ENCODE measurements at regions not wholly inside any gene's neighbourhood (a gene's known extent, or its start where the extent isn't known, plus 50 kb on each side); places are given as distances from the start of the nearest gene placed in this dataset.

GRCh38 chr10:118246332-118247295, 95.5 kb downstream of the FAM204A start:
- no peak overlapping the region for H3K4me3 Mint-ChIP-seq

GRCh38 chr10:118243907-118244306, 98.2 kb downstream of the FAM204A start:
- no peak overlapping the region for H3K27ac Mint-ChIP-seq
- H3K4me1 Mint-ChIP-seq (ENCODE audit: low read depth) = no peaks in the 10 kb centered on the region
- H3K36me3 Mint-ChIP-seq (ENCODE audit: low read depth) = no peaks in the 10 kb centered on the region
- intact Hi-C loops (cut with micrococcal nuclease) = no loop called here
- H3K9me3 Mint-ChIP-seq = no peaks in the 10 kb centered on the region
- H3K4me3 Mint-ChIP-seq = no peak overlapping the region
- peaks cover 55% of the 10 kb centered on the region for H3K27me3 Mint-ChIP-seq

More at GRCh38 chr10:118246332-118247295, 95.5 kb downstream of the FAM204A start:
- intact Hi-C loops (cut with micrococcal nuclease) = no loop called here
- H3K9me3 Mint-ChIP-seq = no peaks in the 10 kb centered on the region
- no peak overlapping the region for H3K27ac Mint-ChIP-seq
- no peaks in the 10 kb centered on the region for H3K4me1 Mint-ChIP-seq (ENCODE audit: low read depth)
- peaks cover 59% of the 10 kb centered on the region for H3K27me3 Mint-ChIP-seq
- H3K36me3 Mint-ChIP-seq (ENCODE audit: low read depth) = no peaks in the 10 kb centered on the region

DNA sequence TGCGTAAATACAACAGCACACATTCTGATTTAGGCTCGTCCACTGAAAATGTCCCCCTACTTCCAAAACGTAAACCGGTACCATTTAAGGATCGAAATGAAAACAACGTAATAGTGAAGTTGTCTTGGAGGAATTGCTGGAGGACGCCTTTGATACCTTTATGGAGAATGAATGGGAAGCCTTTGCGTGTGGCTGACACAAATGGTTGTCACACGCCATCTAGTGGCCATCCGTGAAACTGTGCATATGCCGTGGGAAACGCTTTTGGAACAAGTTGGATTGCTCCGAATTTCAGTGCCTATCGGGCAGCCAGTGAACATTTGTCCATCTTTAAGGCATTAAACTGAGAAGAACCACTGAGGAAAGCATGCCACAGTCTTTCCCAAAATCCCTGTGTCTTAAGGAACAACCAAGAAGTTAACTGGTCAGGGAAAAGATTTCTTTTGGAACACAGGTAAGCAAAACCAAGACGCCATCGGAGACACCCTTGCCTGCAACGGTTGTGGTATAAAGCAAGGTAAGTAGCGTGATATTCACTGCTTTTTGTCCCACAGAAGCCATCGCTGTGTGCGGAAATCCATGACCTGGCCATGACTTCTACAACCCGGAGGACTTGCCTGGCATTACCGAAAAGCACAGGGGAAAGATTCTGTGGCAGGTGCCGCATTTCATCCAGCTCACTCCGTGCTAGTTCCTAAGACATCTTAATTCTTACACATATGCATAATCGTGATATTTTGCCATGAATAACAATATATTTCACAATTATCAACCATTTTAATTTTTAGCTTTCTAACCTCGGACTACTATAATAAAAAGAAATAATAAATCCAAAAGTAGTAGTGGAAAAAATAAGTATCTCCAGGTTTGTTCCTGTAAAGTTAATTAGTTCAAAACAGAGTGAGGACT, 100.6 kb downstream of the FAM204A start:
- intact Hi-C loops (cut with micrococcal nuclease) = loop anchor here (1.0 to 2.0 kb wide), 4 partner anchors 381 to 1025 kb away; no protein-coding TSS in a partner anchor
- Mint-ChIP-seq H3K9me3 (no peaks in the 10 kb centered on the region), H3K4me1 (ENCODE audit: low read depth) (no peaks in the 10 kb centered on the region), H3K27ac (no peak overlapping the region), H3K27me3 (peaks cover 42% of the 10 kb centered on the region), H3K4me3 (no peak overlapping the region), H3K36me3 (ENCODE audit: low read depth) (no peaks in the 10 kb centered on the region)

DNA sequence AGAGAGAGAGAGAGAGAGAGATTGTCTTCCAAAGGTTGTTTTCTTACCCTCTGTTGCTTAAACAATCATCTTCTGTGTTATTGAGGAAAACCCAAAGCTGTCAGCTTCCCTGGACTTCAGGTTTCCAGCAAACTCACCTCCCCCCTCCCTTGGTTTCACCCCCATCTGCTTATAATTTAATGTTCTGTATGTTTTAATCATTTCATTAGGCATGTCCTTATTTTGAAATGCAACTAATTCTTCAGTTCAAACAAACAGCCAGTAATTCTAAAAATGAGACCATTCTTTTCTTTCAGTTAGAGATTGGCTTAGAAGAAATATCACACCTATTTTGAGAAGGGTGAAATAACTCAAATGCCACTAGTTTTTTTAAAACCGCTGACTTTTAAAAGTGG, 102.9 kb downstream of the FAM204A start:
- no peaks in the 10 kb centered on the region for H3K36me3 Mint-ChIP-seq (ENCODE audit: low read depth)
- H3K9me3 Mint-ChIP-seq = no peaks in the 10 kb centered on the region
- no peak overlapping the region for H3K4me3 Mint-ChIP-seq
- intact Hi-C loops (cut with micrococcal nuclease) = no loop called here
- H3K27me3 Mint-ChIP-seq = peaks cover 22% of the 10 kb centered on the region
- H3K4me1 Mint-ChIP-seq (ENCODE audit: low read depth) = no peaks in the 10 kb centered on the region
- H3K27ac Mint-ChIP-seq = no peak overlapping the region

- Mint-ChIP-seq H3K4me1 (ENCODE audit: low read depth) (no peaks in the 10 kb centered on the region), H3K4me3 (no peak overlapping the region), H3K36me3 (ENCODE audit: low read depth) (no peaks in the 10 kb centered on the region), H3K27me3 (peaks cover 17% of the 10 kb centered on the region), H3K9me3 (no peaks in the 10 kb centered on the region), H3K27ac (no peak overlapping the region)
- intact Hi-C loops (cut with micrococcal nuclease) = no loop called here
These were observed 103.4 kb downstream of the FAM204A start for GRCh38 chr10:118238573-118239235.

DNA sequence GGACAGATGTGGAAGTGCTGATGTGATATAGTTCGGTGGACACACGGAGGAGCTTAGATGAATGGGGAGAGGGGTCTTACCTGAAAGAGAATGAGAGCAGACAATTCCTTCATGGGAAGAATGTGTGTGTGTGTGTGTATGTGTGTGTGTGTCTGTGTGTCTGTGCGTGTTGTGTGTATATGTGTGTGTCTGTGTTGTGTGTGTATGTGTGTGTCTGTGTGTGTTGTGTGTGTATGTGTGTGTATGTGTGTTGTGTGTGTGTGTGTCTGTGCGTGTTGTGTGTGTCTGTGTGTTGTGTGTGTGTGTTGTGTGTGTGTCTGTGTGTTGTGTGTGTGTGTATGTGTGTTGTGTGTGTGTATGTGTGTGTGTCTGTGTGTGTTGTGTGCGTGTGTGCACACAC, 104.2 kb downstream of the FAM204A start:
- Mint-ChIP-seq H3K4me1 (ENCODE audit: low read depth) (no peaks in the 10 kb centered on the region), H3K36me3 (ENCODE audit: low read depth) (no peaks in the 10 kb centered on the region), H3K4me3 (no peak overlapping the region), H3K9me3 (no peaks in the 10 kb centered on the region), H3K27ac (no peak overlapping the region), H3K27me3 (peaks cover 18% of the 10 kb centered on the region)
- intact Hi-C loops (cut with micrococcal nuclease) = no loop called here

- Mint-ChIP-seq H3K4me1 (ENCODE audit: low read depth) (no peaks in the 10 kb centered on the region), H3K9me3 (no peaks in the 10 kb centered on the region), H3K36me3 (ENCODE audit: low read depth) (no peaks in the 10 kb centered on the region), H3K4me3 (no peak overlapping the region), H3K27me3 (peaks cover 14% of the 10 kb centered on the region), H3K27ac (no peak overlapping the region)
- intact Hi-C loops (cut with micrococcal nuclease) = no loop called here
These were observed 107.4 kb downstream of the FAM204A start for GRCh38 chr10:118234683-118235082.

GRCh38 chr10:118220346-118220850, 121.7 kb downstream of the FAM204A start:
- H3K4me1 Mint-ChIP-seq (ENCODE audit: low read depth) = no peaks in the 10 kb centered on the region
- H3K36me3 Mint-ChIP-seq (ENCODE audit: low read depth) = no peaks in the 10 kb centered on the region
- peaks cover 3% of the 10 kb centered on the region for H3K27me3 Mint-ChIP-seq
- peaks cover 15% of the 10 kb centered on the region for H3K9me3 Mint-ChIP-seq
- no peak overlapping the region for H3K4me3 Mint-ChIP-seq
- intact Hi-C loops (cut with micrococcal nuclease) = no loop called here
- no peak overlapping the region for H3K27ac Mint-ChIP-seq

DNA sequence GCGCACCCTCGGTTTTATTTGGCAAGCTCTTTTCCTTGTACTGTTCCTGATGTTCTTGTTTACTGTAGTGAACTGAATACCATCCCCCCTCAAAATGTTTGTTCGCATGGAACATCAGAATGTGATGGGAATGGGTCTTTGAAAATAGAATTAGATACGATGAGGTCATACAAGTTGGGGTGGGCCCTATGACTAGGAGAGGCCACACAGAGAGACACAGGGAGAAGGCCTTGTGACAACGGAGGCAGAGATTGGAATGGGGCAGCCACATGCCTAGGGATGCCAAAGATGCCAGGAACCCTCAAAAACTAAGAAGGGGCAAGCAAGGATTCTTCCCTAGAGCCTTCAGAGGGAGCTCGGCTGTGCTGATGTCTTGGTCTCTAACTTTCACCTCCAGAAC, 123.6 kb downstream of the FAM204A start:
- H3K27me3 Mint-ChIP-seq = peaks cover 3% of the 10 kb centered on the region
- H3K27ac Mint-ChIP-seq = no peak overlapping the region
- peaks cover 1% of the 10 kb centered on the region for H3K4me1 Mint-ChIP-seq (ENCODE audit: low read depth)
- intact Hi-C loops (cut with micrococcal nuclease) = no loop called here
- H3K4me3 Mint-ChIP-seq = no peak overlapping the region
- no peaks in the 10 kb centered on the region for H3K36me3 Mint-ChIP-seq (ENCODE audit: low read depth)
- peaks cover 2% of the 10 kb centered on the region for H3K9me3 Mint-ChIP-seq

DNA sequence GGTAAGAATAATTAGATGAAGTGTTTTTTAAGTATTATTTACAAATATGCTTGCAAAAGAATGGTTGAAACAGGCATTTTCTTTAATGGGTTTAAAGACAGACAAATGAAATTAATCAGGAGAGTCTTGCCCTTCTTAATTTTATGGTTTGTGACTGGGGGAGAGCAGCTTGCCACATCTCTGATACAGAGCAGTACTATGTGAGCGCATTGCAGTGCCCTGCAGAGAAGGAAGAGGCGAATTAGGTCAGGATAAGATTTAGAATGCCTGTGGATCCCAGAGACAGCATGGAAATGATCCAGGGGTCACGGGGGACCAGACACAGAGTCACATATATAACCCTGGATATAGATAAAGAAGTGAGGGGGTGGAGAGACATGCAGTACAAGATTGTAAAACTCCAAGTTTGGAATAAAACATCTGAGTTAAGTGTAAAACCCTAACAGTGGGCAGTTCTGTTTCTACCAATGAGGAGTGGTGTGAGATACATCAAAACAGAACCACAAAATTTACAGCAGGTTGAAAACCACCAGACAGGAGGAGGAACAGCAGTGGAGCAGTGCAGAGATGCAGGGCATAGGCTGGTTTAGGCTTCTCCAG, 125.5 kb downstream of the FAM204A start:
- intact Hi-C loops (cut with micrococcal nuclease) = no loop called here

DNA sequence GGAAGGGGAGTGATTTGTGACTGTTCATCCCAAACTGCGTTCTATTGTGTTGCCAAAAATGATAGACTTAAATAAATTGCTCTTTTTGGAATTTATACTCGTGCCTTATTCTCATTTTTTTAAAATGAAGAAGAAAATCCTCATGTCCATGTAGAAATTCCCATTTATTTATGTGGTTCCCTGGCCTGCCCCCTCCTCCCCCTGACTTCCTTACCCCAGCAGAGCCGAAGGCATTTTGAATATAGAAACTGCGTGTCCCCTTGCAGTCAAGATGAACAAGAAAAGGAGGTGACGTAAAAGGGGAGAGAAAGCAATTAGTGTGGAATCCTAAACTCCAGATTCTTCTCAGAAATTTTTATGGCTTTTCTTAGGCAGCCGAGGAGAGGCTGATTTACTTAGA, 126.1 kb downstream of the FAM204A start:
- Mint-ChIP-seq H3K9me3 (no peaks in the 10 kb centered on the region), H3K4me1 (ENCODE audit: low read depth) (peaks cover 6% of the 10 kb centered on the region), H3K4me3 (no peak overlapping the region)

More for the DNA sequence above, 125.5 kb downstream of the FAM204A start:
- Mint-ChIP-seq H3K4me1 (ENCODE audit: low read depth) (peaks cover 6% of the 10 kb centered on the region), H3K4me3 (no peak overlapping the region), H3K9me3 (no peaks in the 10 kb centered on the region), H3K27me3 (peaks cover 3% of the 10 kb centered on the region), H3K27ac (no peak overlapping the region), H3K36me3 (ENCODE audit: low read depth) (no peaks in the 10 kb centered on the region)

GRCh38 chr10:118214776-118215175, 127.3 kb downstream of the FAM204A start:
- no peak overlapping the region for H3K27ac Mint-ChIP-seq

More for the DNA sequence above, 126.1 kb downstream of the FAM204A start:
- H3K27me3 Mint-ChIP-seq = peaks cover 3% of the 10 kb centered on the region
- intact Hi-C loops (cut with micrococcal nuclease) = no loop called here
- no peak overlapping the region for H3K27ac Mint-ChIP-seq
- no peaks in the 10 kb centered on the region for H3K36me3 Mint-ChIP-seq (ENCODE audit: low read depth)

GRCh38 chr10:118213436-118213835, 128.7 kb downstream of the FAM204A start:
- Mint-ChIP-seq H3K27me3 (peaks cover 3% of the 10 kb centered on the region), H3K27ac (no peak overlapping the region), H3K4me3 (no peak overlapping the region), H3K4me1 (ENCODE audit: low read depth) (peaks cover 6% of the 10 kb centered on the region), H3K9me3 (no peaks in the 10 kb centered on the region), H3K36me3 (ENCODE audit: low read depth) (no peaks in the 10 kb centered on the region)
- intact Hi-C loops (cut with micrococcal nuclease) = no loop called here

More at GRCh38 chr10:118214776-118215175, 127.3 kb downstream of the FAM204A start:
- intact Hi-C loops (cut with micrococcal nuclease) = no loop called here
- H3K9me3 Mint-ChIP-seq = no peaks in the 10 kb centered on the region
- H3K36me3 Mint-ChIP-seq (ENCODE audit: low read depth) = no peaks in the 10 kb centered on the region
- peaks cover 6% of the 10 kb centered on the region for H3K4me1 Mint-ChIP-seq (ENCODE audit: low read depth)
- H3K4me3 Mint-ChIP-seq = no peak overlapping the region
- peaks cover 3% of the 10 kb centered on the region for H3K27me3 Mint-ChIP-seq

All from dendritic cell treated with granulocyte-macrophage colony-stimulating factor and Interleukin-4, amounts not matched to agents 40 ng/mL and 50 ng/mL, for 4 days (primary cell).